GM12878 (cell line): ENCODE measurements at regions not wholly inside any gene's neighbourhood (a gene's known extent, or its start where the extent isn't known, plus 50 kb on each side); places are given as distances from the start of the nearest gene placed in this dataset.

Source experiments
- ATAC-seq: fragments of 200-7000 bp; cut with Tn5 transposase; 3 replicates; pipeline ENCODE4 v1.9.1; 2020; ENCODE audit warnings: mild to moderate bottlenecking, moderate library complexity
- BruUV-seq: library from RNA; stranded (reverse); fragments of 400-500 nt; replicated peaks from 2 replicates; lab custom pipeline; 2021; lab: Mats Ljungman, UMichigan
- CTCF ChIA-PET: fragments of 300-600 bp; sonication (Branson Sonifier 250); formaldehyde crosslinking; extraction: SDS; loops from one replicate; lab custom pipeline; 2021; ENCODE audit warnings: inconsistent platforms; lab: Yijun Ruan, JAX
- POLR2A ChIA-PET: fragments of 350-600 bp; formaldehyde crosslinking; extraction: SDS; loops from one replicate; lab custom pipeline; 2021; ENCODE audit warnings: inconsistent platforms; lab: Charles Lee
- RAD21 ChIA-PET: fragments of 300-600 bp; sonication (Branson Sonifier 250); formaldehyde crosslinking; loops from one replicate; lab custom pipeline; 2023; ENCODE audit warnings: antibody characterized with exemption; ENCODE audit not compliant: unreplicated experiment; lab: Charles Lee
- SMC1A ChIA-PET: fragments of 300-600 bp; sonication (Branson Sonifier 250); formaldehyde crosslinking; loops from one replicate; lab custom pipeline; 2023; ENCODE audit not compliant: unreplicated experiment, uncharacterized antibody; lab: Charles Lee
- DNase-seq: peaks from one replicate; pipeline ENCODE4 v3.0.0-alpha.2; 2011; ENCODE audit warnings: low read depth, low spot score
- FAIRE-seq: peaks from 3 replicates; lab custom pipeline; 2011; peaks lifted over from hg19 to GRCh38; lab: Jason Lieb, UNC
- H2AFZ ChIP-seq: 2 replicates; pipeline ENCODE4 v1.6.0; 2011; ENCODE audit warnings: low read depth, low read length, control low read depth; ENCODE audit not compliant: control insufficient read depth
- H3K27ac ChIP-seq: 2 replicates; pipeline ENCODE4 v1.5.1; 2011; ENCODE audit warnings: control low read depth; ENCODE audit not compliant: control insufficient read depth, insufficient read depth
- H3K27me3 ChIP-seq, 2 experiments: replicated peaks in 1 of 2; 2 replicates each; pipeline versions ENCODE4 v1.6.0 to v1.6.1; 2011; ENCODE audit warnings: low read length in 1 of 2; ENCODE audit not compliant: control insufficient read depth in 2 of 2, insufficient read depth in 2 of 2
- H3K36me3 ChIP-seq, 2 experiments: 2 replicates each; pipeline ENCODE4 v1.5.1; 2011; ENCODE audit warnings: low read length in 1 of 2; ENCODE audit not compliant: control insufficient read depth in 2 of 2, insufficient read depth in 2 of 2
- H3K4me1 ChIP-seq: 2 replicates; pipeline ENCODE4 v1.6.1; 2011; ENCODE audit warnings: mild to moderate bottlenecking, low read length, moderate library complexity, mixed read lengths; ENCODE audit not compliant: control insufficient read depth, insufficient read depth
- H3K4me2 ChIP-seq: 2 replicates; pipeline ENCODE4 v1.6.0; 2011; ENCODE audit warnings: control low read depth; ENCODE audit not compliant: control insufficient read depth, insufficient read depth
- H3K4me3 ChIP-seq: fragments of 200-600 bp; sonication (generic); 2 replicates; pipeline ENCODE4 v1.5.1; 2016
- H3K79me2 ChIP-seq: 2 replicates; pipeline ENCODE4 v1.6.0; 2011; ENCODE audit warnings: low read length; ENCODE audit not compliant: control insufficient read depth, insufficient read depth
- H3K9ac ChIP-seq: 2 replicates; pipeline ENCODE4 v1.8.0; 2011; ENCODE audit warnings: low read length, control low read depth, mixed read lengths; ENCODE audit not compliant: control insufficient read depth, insufficient read depth
- H3K9me3 ChIP-seq: replicated peaks from 3 replicates; pipeline ENCODE4 v1.5.1; 2011; ENCODE audit warnings: mild to moderate bottlenecking, low read length; ENCODE audit not compliant: control insufficient read depth, insufficient read depth
- H4K20me1 ChIP-seq: 2 replicates; pipeline ENCODE4 v1.6.0; 2011; ENCODE audit not compliant: control insufficient read depth, insufficient read depth
- ATF7 ChIP-seq: fragments of 450-650 bp; IDR thresholded peaks from 2 replicates; pipeline ENCODE4 v1.6.1; 2016; ENCODE audit warnings: low read depth, mild to moderate bottlenecking
- BACH1 ChIP-seq: fragments of 450-650 bp; IDR thresholded peaks from 2 replicates; pipeline ENCODE4 v1.6.1; 2017; ENCODE audit warnings: mild to moderate bottlenecking, borderline replicate concordance
- FOXK2 ChIP-seq: fragments of 450-650 bp; IDR thresholded peaks from 2 replicates; pipeline ENCODE4 v1.6.1; 2017; ENCODE audit warnings: mild to moderate bottlenecking, moderate library complexity
- HDAC2 ChIP-seq: fragments of 200-600 bp; sonication (generic); IDR thresholded peaks from 2 replicates; pipeline ENCODE4 v1.6.1; 2017
- PAX8 ChIP-seq: fragments of 450-650 bp; IDR thresholded peaks from 2 replicates; pipeline ENCODE4 v1.6.1; 2017; ENCODE audit warnings: mild to moderate bottlenecking, moderate library complexity
- POLR2AphosphoS5 ChIP-seq: IDR thresholded peaks from 2 replicates; pipeline ENCODE4 v1.6.1; 2011; ENCODE audit warnings: mild to moderate bottlenecking, low read length, inconsistent platforms
- RBBP5 ChIP-seq: fragments of 200-600 bp; sonication (generic); conservative IDR thresholded peaks from 2 replicates; pipeline ENCODE4 v1.6.1; 2016
- RFX5 ChIP-seq: IDR thresholded peaks from 2 replicates; pipeline ENCODE4 v1.6.1; 2011; ENCODE audit warnings: low read depth, low read length, improper control_type of control experiment
- STAT3 ChIP-seq: IDR thresholded peaks from 2 replicates; pipeline ENCODE4 v1.6.1; 2011; ENCODE audit warnings: low read depth, low read length, improper control_type of control experiment
- SUPT20H ChIP-seq: IDR thresholded peaks from 2 replicates; pipeline ENCODE4 v1.6.1; 2011; ENCODE audit warnings: low read depth, mild to moderate bottlenecking, low read length, moderate library complexity, borderline replicate concordance; ENCODE audit not compliant: control insufficient read depth
- SUZ12 ChIP-seq: fragments of 200-600 bp; sonication (generic); IDR thresholded peaks from one replicate; pipeline ENCODE4 v1.6.1; 2018; ENCODE audit warnings: antibody characterized with exemption, mild to moderate bottlenecking; ENCODE audit not compliant: unreplicated experiment
- TAF1 ChIP-seq: IDR thresholded peaks from 2 replicates; pipeline ENCODE4 v1.6.1; 2011; ENCODE audit warnings: mild to moderate bottlenecking, low read depth, low read length, borderline replicate concordance
- WGBS: methylation state at CpG from one replicate; pipeline ENCODE4 v1.1.6; 2016; ENCODE audit warnings: low lambda C conversion rate; ENCODE audit not compliant: insufficient replicate concordance, insufficient coverage; ENCODE audit errors: missing lambda C conversion rate; 5-methylcytosine and 5-hydroxymethylcytosine counted together
- in situ Hi-C: fragments of 300-500 bp; cut with MboI; formaldehyde crosslinking; loops from 9 replicates; pipeline ENCODE4 v1.14.3; 2018; ENCODE audit warnings: mixed read lengths
- intact Hi-C: fragments of 100-400 bp; cut with micrococcal nuclease; formaldehyde crosslinking; loops from one replicate; pipeline ENCODE4 v1.14.2; 2022; ENCODE audit not compliant: unreplicated experiment
- TF ChIP-seq, protein P1 (sequence below): IDR thresholded peaks from 2 replicates; pipeline ENCODE4 v1.6.1; 2012; ENCODE audit warnings: low read length, inconsistent platforms
- TF ChIP-seq, protein P2 (sequence below): fragments of 450-650 bp; IDR thresholded peaks from 2 replicates; pipeline ENCODE4 v1.6.1; 2017; ENCODE audit warnings: borderline replicate concordance
- TF ChIP-seq, protein P3 (sequence below): IDR thresholded peaks from 2 replicates; pipeline ENCODE4 v1.6.1; 2011; ENCODE audit warnings: low read depth, mild to moderate bottlenecking, low read length, moderate library complexity, borderline replicate concordance; ENCODE audit errors: extremely low read depth
- TF ChIP-seq, protein P4 (sequence below): IDR thresholded peaks from 2 replicates; pipeline ENCODE4 v1.6.1; 2011; ENCODE audit warnings: borderline replicate concordance, low read depth, mild to moderate bottlenecking, moderate library complexity, mixed read lengths, low read length; ENCODE audit not compliant: insufficient read depth; ENCODE audit errors: extremely low read length

- no peaks in the 10 kb centered on the region for H3K79me2 ChIP-seq
- H4K20me1 ChIP-seq, result no peaks in the 10 kb centered on the region
- no peaks in the 10 kb centered on the region for H3K9me3 ChIP-seq
- SMC1A ChIA-PET, result interaction anchor here (0.6 to 0.8 kb wide), 3 partner anchors 10 to 293 kb away, joined by 3 to 4 read pairs (median 3); no protein-coding TSS in a partner anchor
- RAD21 ChIA-PET, result no interaction called here
- CTCF ChIA-PET, result interaction anchor here (0.7 kb wide), 1 partner anchor 34 kb away, joined by 4 read pairs; no protein-coding TSS in a partner anchor
- BruUV-seq, result no TSS peak
- no peak for ATAC-seq
- in situ Hi-C loops (no loop called here), intact Hi-C loops (no loop called here)
- no peaks in the 10 kb centered on the region for H3K4me1 ChIP-seq
- no peak overlapping the region for H3K9ac ChIP-seq
- no peaks in the 10 kb centered on the region for H3K36me3 ChIP-seq
- TF ChIP-seq HDAC2 (no peak), SUZ12 (no peak), RFX5 (no peak), ATF7 (no peak)
- TF ChIP-seq, protein P1, sequence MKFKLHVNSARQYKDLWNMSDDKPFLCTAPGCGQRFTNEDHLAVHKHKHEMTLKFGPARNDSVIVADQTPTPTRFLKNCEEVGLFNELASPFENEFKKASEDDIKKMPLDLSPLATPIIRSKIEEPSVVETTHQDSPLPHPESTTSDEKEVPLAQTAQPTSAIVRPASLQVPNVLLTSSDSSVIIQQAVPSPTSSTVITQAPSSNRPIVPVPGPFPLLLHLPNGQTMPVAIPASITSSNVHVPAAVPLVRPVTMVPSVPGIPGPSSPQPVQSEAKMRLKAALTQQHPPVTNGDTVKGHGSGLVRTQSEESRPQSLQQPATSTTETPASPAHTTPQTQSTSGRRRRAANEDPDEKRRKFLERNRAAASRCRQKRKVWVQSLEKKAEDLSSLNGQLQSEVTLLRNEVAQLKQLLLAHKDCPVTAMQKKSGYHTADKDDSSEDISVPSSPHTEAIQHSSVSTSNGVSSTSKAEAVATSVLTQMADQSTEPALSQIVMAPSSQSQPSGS, result no peak
- FAIRE-seq, result no peak
- H2AFZ ChIP-seq, result no peak overlapping the region
- H3K27ac ChIP-seq, result no peak overlapping the region
- WGBS, result 35% methylated on average over 3 of the region's 3 CpGs
- no peak overlapping the region for H3K4me2 ChIP-seq
- H3K4me3 ChIP-seq, result no peak overlapping the region
- POLR2A ChIA-PET, result no interaction called here
- DNase-seq, result no peak
- no peaks in the 10 kb centered on the region for H3K27me3 ChIP-seq
Measured at GRCh38 chr3:118557513-118557912, 477.1 kb downstream of the IGSF11 start.

GRCh38 chr3:118559286-118559685 lies 475.4 kb downstream of the IGSF11 start:
- in situ Hi-C loops, result no loop called here
- RAD21 ChIA-PET, result no interaction called here
- TF ChIP-seq, protein P2, sequence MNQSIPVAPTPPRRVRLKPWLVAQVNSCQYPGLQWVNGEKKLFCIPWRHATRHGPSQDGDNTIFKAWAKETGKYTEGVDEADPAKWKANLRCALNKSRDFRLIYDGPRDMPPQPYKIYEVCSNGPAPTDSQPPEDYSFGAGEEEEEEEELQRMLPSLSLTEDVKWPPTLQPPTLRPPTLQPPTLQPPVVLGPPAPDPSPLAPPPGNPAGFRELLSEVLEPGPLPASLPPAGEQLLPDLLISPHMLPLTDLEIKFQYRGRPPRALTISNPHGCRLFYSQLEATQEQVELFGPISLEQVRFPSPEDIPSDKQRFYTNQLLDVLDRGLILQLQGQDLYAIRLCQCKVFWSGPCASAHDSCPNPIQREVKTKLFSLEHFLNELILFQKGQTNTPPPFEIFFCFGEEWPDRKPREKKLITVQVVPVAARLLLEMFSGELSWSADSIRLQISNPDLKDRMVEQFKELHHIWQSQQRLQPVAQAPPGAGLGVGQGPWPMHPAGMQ, result no peak
- TF ChIP-seq, protein P3, sequence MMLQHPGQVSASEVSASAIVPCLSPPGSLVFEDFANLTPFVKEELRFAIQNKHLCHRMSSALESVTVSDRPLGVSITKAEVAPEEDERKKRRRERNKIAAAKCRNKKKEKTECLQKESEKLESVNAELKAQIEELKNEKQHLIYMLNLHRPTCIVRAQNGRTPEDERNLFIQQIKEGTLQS, result no peak
- TF ChIP-seq POLR2AphosphoS5 (no peak), SUPT20H (no peak), PAX8 (no peak), BACH1 (no peak), FOXK2 (no peak), STAT3 (no peak), TAF1 (no peak), RBBP5 (no peak)
- TF ChIP-seq, protein P4, sequence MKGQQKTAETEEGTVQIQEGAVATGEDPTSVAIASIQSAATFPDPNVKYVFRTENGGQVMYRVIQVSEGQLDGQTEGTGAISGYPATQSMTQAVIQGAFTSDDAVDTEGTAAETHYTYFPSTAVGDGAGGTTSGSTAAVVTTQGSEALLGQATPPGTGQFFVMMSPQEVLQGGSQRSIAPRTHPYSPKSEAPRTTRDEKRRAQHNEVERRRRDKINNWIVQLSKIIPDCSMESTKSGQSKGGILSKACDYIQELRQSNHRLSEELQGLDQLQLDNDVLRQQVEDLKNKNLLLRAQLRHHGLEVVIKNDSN, result no peak

More at GRCh38 chr3:118559286-118559685, 475.4 kb downstream of the IGSF11 start:
- no peak overlapping the region for H3K27ac ChIP-seq
- H2AFZ ChIP-seq, result no peak overlapping the region
- SMC1A ChIA-PET, result no interaction called here
- CTCF ChIA-PET, result no interaction called here
- no peaks in the 10 kb centered on the region for H3K79me2 ChIP-seq
- no peak overlapping the region for H3K4me2 ChIP-seq
- BruUV-seq, result no TSS peak
- 0% methylated on average over 1 of the region's 1 CpG for WGBS
- POLR2A ChIA-PET, result no interaction called here
- H3K9ac ChIP-seq, result no peak overlapping the region
- H4K20me1 ChIP-seq, result no peaks in the 10 kb centered on the region
- no peaks in the 10 kb centered on the region for H3K4me1 ChIP-seq
- no peak overlapping the region for H3K4me3 ChIP-seq
- intact Hi-C loops, result no loop called here
- ATAC-seq (no peak), FAIRE-seq (no peak), DNase-seq (no peak)
- no peaks in the 10 kb centered on the region for H3K9me3 ChIP-seq
- no peaks in the 10 kb centered on the region for H3K27me3 ChIP-seq
- H3K36me3 ChIP-seq, result no peaks in the 10 kb centered on the region
